GM23338 (cell line): ENCODE measurements at regions not wholly inside any gene's neighbourhood (a gene's known extent, or its start where the extent isn't known, plus 50 kb on each side); places are given as distances from the start of the nearest gene placed in this dataset.

Experiments
- ATAC-seq: fragments of 200-7000 bp; cut with Tn5 transposase; 3 replicates; pipeline ENCODE4 v1.9.1; 2020
- DNase-seq: peaks from one replicate; pipeline ENCODE4 v3.0.0-alpha.2; 2015; ENCODE audit warnings: low spot score
- H2AFZ ChIP-seq: fragments of 200-600 bp; sonication (generic); 2 replicates; pipeline ENCODE4 v1.8.0; 2016; ENCODE audit warnings: antibody characterized with exemption, mild to moderate bottlenecking, moderate library complexity
- H3F3A ChIP-seq: fragments of 200-600 bp; sonication (generic); replicated peaks from 2 replicates; pipeline ENCODE4 v1.8.0; 2017; ENCODE audit warnings: antibody characterized with exemption, mixed run types, low read depth
- H3K27ac ChIP-seq: fragments of 200-600 bp; sonication (generic); 2 replicates; pipeline ENCODE4 v1.6.1; 2016; ENCODE audit warnings: low read depth
- H3K27me3 ChIP-seq: fragments of 200-600 bp; sonication (generic); 2 replicates; pipeline ENCODE4 v1.8.0; 2016; ENCODE audit warnings: mild to moderate bottlenecking, mixed run types, moderate library complexity; ENCODE audit not compliant: insufficient read depth
- H3K36me3 ChIP-seq: fragments of 200-600 bp; sonication (generic); 2 replicates; pipeline ENCODE4 v1.8.0; 2016; ENCODE audit warnings: mild to moderate bottlenecking; ENCODE audit not compliant: insufficient read depth
- H3K4me1 ChIP-seq: fragments of 200-600 bp; sonication (generic); 2 replicates; pipeline ENCODE4 v1.8.0; 2016; ENCODE audit warnings: mild to moderate bottlenecking, moderate library complexity; ENCODE audit not compliant: insufficient read depth
- H3K4me2 ChIP-seq: fragments of 200-600 bp; sonication (generic); 2 replicates; pipeline ENCODE4 v1.7.1; 2017; ENCODE audit warnings: mixed run types
- H3K4me3 ChIP-seq: fragments of 200-600 bp; sonication (generic); 2 replicates; pipeline ENCODE4 v1.6.1; 2016; ENCODE audit warnings: mixed run types
- H3K79me2 ChIP-seq: fragments of 200-600 bp; sonication (generic); replicated peaks from 2 replicates; pipeline ENCODE4 v1.8.0; 2017; ENCODE audit warnings: mild to moderate bottlenecking; ENCODE audit not compliant: insufficient read depth
- H3K9me2 ChIP-seq: fragments of 200-600 bp; sonication (generic); 2 replicates; pipeline ENCODE4 v1.8.0; 2017; ENCODE audit not compliant: insufficient read depth
- H4K20me1 ChIP-seq: fragments of 200-600 bp; sonication (generic); replicated peaks from 2 replicates; pipeline ENCODE4 v1.8.0; 2017; ENCODE audit warnings: mild to moderate bottlenecking; ENCODE audit not compliant: insufficient read depth
- H3K27ac Mint-ChIP-seq: 2 replicates; pipeline ENCODE4 v1.8.0; 2020; ENCODE audit warnings: inconsistent platforms, mild to moderate bottlenecking, moderate library complexity, mixed read lengths
- H3K27me3 Mint-ChIP-seq: 3 replicates; pipeline ENCODE4 v1.8.0; 2022; ENCODE audit warnings: low read depth, mild to moderate bottlenecking, moderate library complexity, mixed read lengths, inconsistent platforms; ENCODE audit not compliant: insufficient read depth, poor library complexity
- H3K36me3 Mint-ChIP-seq: 3 replicates; pipeline ENCODE4 v1.8.0; 2021; ENCODE audit warnings: low read depth, mild to moderate bottlenecking, inconsistent platforms, moderate library complexity, mixed read lengths
- H3K4me1 Mint-ChIP-seq: 3 replicates; pipeline ENCODE4 v1.8.0; 2020; ENCODE audit warnings: mild to moderate bottlenecking, inconsistent platforms, mixed read lengths
- H3K4me3 Mint-ChIP-seq: 3 replicates; pipeline ENCODE4 v1.8.0; 2021; ENCODE audit warnings: moderate library complexity, mild to moderate bottlenecking, inconsistent platforms, mixed read lengths
- H3K9me3 Mint-ChIP-seq: 3 replicates; pipeline ENCODE4 v1.8.0; 2020; ENCODE audit warnings: moderate library complexity, mild to moderate bottlenecking, inconsistent platforms, mixed read lengths
- EZH2 ChIP-seq: fragments of 200-600 bp; sonication (generic); IDR thresholded peaks from one replicate; pipeline ENCODE4 v1.8.0; 2017; ENCODE audit warnings: antibody characterized with exemption, mild to moderate bottlenecking, low read depth; ENCODE audit not compliant: unreplicated experiment
- JUNB ChIP-seq: IDR thresholded peaks from one replicate; pipeline ENCODE4 v1.6.1; 2016; ENCODE audit warnings: antibody characterized with exemption; ENCODE audit not compliant: unreplicated experiment
- NANOG ChIP-seq: IDR thresholded peaks from 2 replicates; pipeline ENCODE4 v1.6.1; 2016; ENCODE audit warnings: antibody characterized with exemption, borderline replicate concordance
- REST ChIP-seq: IDR thresholded peaks from one replicate; pipeline ENCODE4 v1.6.1; 2018; ENCODE audit warnings: antibody characterized with exemption; ENCODE audit not compliant: unreplicated experiment
- STAT1 ChIP-seq: IDR thresholded peaks from one replicate; pipeline ENCODE4 v1.6.1; 2016; ENCODE audit warnings: antibody characterized with exemption; ENCODE audit not compliant: unreplicated experiment

- TF ChIP-seq REST: no peak
Measured at GRCh38 chr6:164378330-164378729, 931.1 kb downstream of the C6orf118 start (continued).

- Histone ChIP-seq H4K20me1 (no peaks in the 10 kb centered on the region), H3K4me1 (no peaks in the 10 kb centered on the region), H3F3A (no peaks in the 10 kb centered on the region), H2AFZ (peak overlapping the region; percentile 39; the same call in 1 of the 2 replicates), H3K36me3 (no peaks in the 10 kb centered on the region), H3K4me3 (no peak overlapping the region), H3K79me2 (no peaks in the 10 kb centered on the region), H3K4me2 (0 out of 2 replicates have a peak overlapping the region, but pooled peaks have one; percentile 32), H3K9me2 (no peaks in the 10 kb centered on the region), H3K27me3 (no peaks in the 10 kb centered on the region), H3K27ac (no peak overlapping the region)
- peaks cover 11% of the 10 kb centered on the region; the same call in 2 of the 3 replicates for H3K9me3 Mint-ChIP-seq
- H3K36me3 Mint-ChIP-seq: peaks cover 3% of the 10 kb centered on the region; the same call in 2 of the 3 replicates
- TF ChIP-seq JUNB: no peak
- no peak for TF ChIP-seq REST
- TF ChIP-seq NANOG: no peak
- H3K4me3 Mint-ChIP-seq: no peak overlapping the region
- H3K27me3 Mint-ChIP-seq: no peaks in the 10 kb centered on the region
- H3K4me1 Mint-ChIP-seq: peaks cover 9% of the 10 kb centered on the region
- H3K27ac Mint-ChIP-seq: no peak overlapping the region
- DNase-seq (no peak), ATAC-seq (no peak)
Measured at GRCh38 chr6:164377348-164377918, 932.0 kb downstream of the C6orf118 start.

- Mint-ChIP-seq H3K9me3 (no peaks in the 10 kb centered on the region), H3K27ac (no peak overlapping the region), H3K36me3 (no peaks in the 10 kb centered on the region; the same call in 2 of the 3 replicates), H3K27me3 (no peaks in the 10 kb centered on the region), H3K4me1 (no peaks in the 10 kb centered on the region), H3K4me3 (no peak overlapping the region)
- ATAC-seq (no peak), DNase-seq (no peak)
- H3K4me3 ChIP-seq: no peak overlapping the region
- H3K4me2 ChIP-seq: no peak overlapping the region
- H3K27me3 ChIP-seq: no peaks in the 10 kb centered on the region
- H2AFZ ChIP-seq: no peak overlapping the region
- no peaks in the 10 kb centered on the region for H3K79me2 ChIP-seq
- no peaks in the 10 kb centered on the region for H3F3A ChIP-seq
- H3K9me2 ChIP-seq: peaks cover 10% of the 10 kb centered on the region; the same call in 1 of the 2 replicates
- no peak overlapping the region for H3K27ac ChIP-seq
- no peaks in the 10 kb centered on the region for H4K20me1 ChIP-seq
- H3K4me1 ChIP-seq: no peaks in the 10 kb centered on the region
- H3K36me3 ChIP-seq: no peaks in the 10 kb centered on the region
- TF ChIP-seq JUNB (no peak), NANOG (no peak), EZH2 (no peak), STAT1 (no peak)
Measured at GRCh38 chr6:164370773-164371172, 938.6 kb downstream of the C6orf118 start.
